ENCODE measurements at regions not wholly inside any gene's neighbourhood (a gene's known extent, or its start where the extent isn't known, plus 50 kb on each side); places are given as distances from the start of the nearest gene placed in this dataset.

- DNase-seq (ENCODE audit: low read depth in 2 of 2) = no peak
These were observed 258.3 kb upstream of the NAV3 start for GRCh38 chr12:77572371-77572770.

- DNase-seq (ENCODE audit: low read depth in 2 of 2) = no peak
These were observed 258.9 kb upstream of the NAV3 start for GRCh38 chr12:77571768-77572167.

- DNase-seq (ENCODE audit: low read depth in 2 of 2) = no peak
These were observed 259.6 kb upstream of the NAV3 start for GRCh38 chr12:77571127-77571526.

GRCh38 chr12:77569876-77570275, 260.8 kb upstream of the NAV3 start:
- no peak for DNase-seq (ENCODE audit: low read depth in 2 of 2)

- no peak for DNase-seq (ENCODE audit: low read depth in 2 of 2)
These were observed 270.0 kb upstream of the NAV3 start for GRCh38 chr12:77560714-77561113.

GRCh38 chr12:77559400-77560074, 271.2 kb upstream of the NAV3 start:
- no peak for DNase-seq (ENCODE audit: low read depth in 2 of 2)

GRCh38 chr12:77555074-77555473, 275.6 kb upstream of the NAV3 start:
- DNase-seq (ENCODE audit: low read depth in 2 of 2) = no peak

- no peak for DNase-seq (ENCODE audit: low read depth in 2 of 2)
These were observed 276.6 kb upstream of the NAV3 start for GRCh38 chr12:77553976-77554619.

GRCh38 chr12:77549383-77550128, 281.1 kb upstream of the NAV3 start:
- no peak for DNase-seq (ENCODE audit: low read depth in 2 of 2)

GRCh38 chr12:77548797-77549196, 281.9 kb upstream of the NAV3 start:
- DNase-seq (ENCODE audit: low read depth in 2 of 2) = no peak

- DNase-seq (ENCODE audit: low read depth in 2 of 2) = no peak
These were observed 290.6 kb upstream of the NAV3 start for GRCh38 chr12:77540097-77540496.

GRCh38 chr12:77537663-77538062, 293.0 kb upstream of the NAV3 start:
- DNase-seq (ENCODE audit: low read depth in 2 of 2) = no peak

GRCh38 chr12:77535734-77536133, 295.0 kb upstream of the NAV3 start:
- DNase-seq (ENCODE audit: low read depth in 2 of 2) = no peak

- DNase-seq (ENCODE audit: low read depth in 2 of 2) = no peak
These were observed 298.8 kb upstream of the NAV3 start for GRCh38 chr12:77531912-77532311.

- DNase-seq (ENCODE audit: low read depth in 2 of 2) = no peak
These were observed 308.4 kb upstream of the NAV3 start for GRCh38 chr12:77522247-77522646.

- DNase-seq (ENCODE audit: low read depth in 2 of 2) = no peak
These were observed 309.1 kb upstream of the NAV3 start for GRCh38 chr12:77521508-77522115.

- DNase-seq (ENCODE audit: low read depth in 2 of 2) = no peak
These were observed 316.2 kb upstream of the NAV3 start for GRCh38 chr12:77514511-77514910.

- no peak for DNase-seq (ENCODE audit: low read depth in 2 of 2)
These were observed 319.7 kb upstream of the NAV3 start for GRCh38 chr12:77510985-77511384.

GRCh38 chr12:77504466-77504865, 326.2 kb upstream of the NAV3 start:
- DNase-seq (ENCODE audit: low read depth in 2 of 2) = no peak

- DNase-seq (ENCODE audit: low read depth in 2 of 2) = no peak
These were observed 330.6 kb upstream of the NAV3 start for GRCh38 chr12:77500089-77500488.

GRCh38 chr12:77497647-77498046, 333.0 kb upstream of the NAV3 start:
- DNase-seq (ENCODE audit: low read depth in 2 of 2) = no peak

GRCh38 chr12:77496714-77497113, 334.0 kb upstream of the NAV3 start:
- DNase-seq (ENCODE audit: low read depth in 2 of 2) = no peak
